ENCODE measurements at regions not wholly inside any gene's neighbourhood (a gene's known extent, or its start where the extent isn't known, plus 50 kb on each side); places are given as distances from the start of the nearest gene placed in this dataset.

GRCh38 chr9:28014212-28014611 is 440.9 kb upstream of the C9orf72 start:
- no peaks in the 10 kb centered on the region for H3K27me3 ChIP-seq (replicated peaks in 1 of 2; ENCODE audit: control insufficient read depth in 2 of 2, insufficient read depth in 2 of 2, low read length in 1 of 2)
- no peak overlapping the region for H3K9ac ChIP-seq (ENCODE audit: control insufficient read depth, insufficient read depth, low read length)
- no peak for ATAC-seq
- DNase-seq (ENCODE audit: low read depth, low spot score) = no peak
- TF ChIP-seq E4F1 (IDR thresholded peaks at IDR 0.05; ENCODE audit: borderline replicate concordance, partially characterized antibody) (no peak), YY1 (IDR thresholded peaks at IDR 0.05; ENCODE audit: low read depth, low read length) (no peak), MTA3 (IDR thresholded peaks at IDR 0.05; ENCODE audit: borderline replicate concordance, low read length) (no peak), KDM1A (IDR thresholded peaks at IDR 0.05; ENCODE audit: borderline replicate concordance) (no peak), HCFC1 (IDR thresholded peaks at IDR 0.05; ENCODE audit: low read length) (no peak), ZZZ3 (IDR thresholded peaks at IDR 0.05; ENCODE audit: control insufficient read depth, insufficient read length, low read depth) (no peak), ZNF622 (IDR thresholded peaks at IDR 0.05) (no peak), YBX1 (IDR thresholded peaks at IDR 0.05) (no peak), BCL11A (IDR thresholded peaks at IDR 0.05; ENCODE audit: low read depth, low read length) (no peak), CBFB (IDR thresholded peaks at IDR 0.05; ENCODE audit: low read depth) (no peak), POLR2A (IDR thresholded peaks at IDR 0.05; ENCODE audit: low read depth, low read length) (no peak), ETV6 (conservative IDR thresholded peaks at IDR 0.05 in 1 of 2, IDR thresholded peaks at IDR 0.05 in 1 of 2; ENCODE audit: borderline replicate concordance in 1 of 2, low read depth in 1 of 2) (no peak), SMAD1 (IDR thresholded peaks at IDR 0.05; ENCODE audit: low read depth, partially characterized antibody) (no peak), CEBPB (IDR thresholded peaks at IDR 0.05; ENCODE audit: borderline replicate concordance in 1 of 2, low read depth in 2 of 2, low read length in 2 of 2) (no peak), RBBP5 (conservative IDR thresholded peaks at IDR 0.05) (no peak)
- H3K4me2 ChIP-seq (ENCODE audit: control insufficient read depth, insufficient read depth) = no peak overlapping the region
- no peaks in the 10 kb centered on the region for H3K9me3 ChIP-seq (replicated peaks; ENCODE audit: control insufficient read depth, insufficient read depth, low read length)
- no TSS peak for BruUV-seq (replicated peaks)
- no peaks in the 10 kb centered on the region for H3K36me3 ChIP-seq (ENCODE audit: control insufficient read depth in 2 of 2, insufficient read depth in 2 of 2, low read length in 1 of 2)
- intact Hi-C loops (cut with micrococcal nuclease; ENCODE audit: unreplicated experiment) (loop anchor here (10.0 kb wide), 1 partner anchor 61 kb away; no protein-coding TSS in a partner anchor), in situ Hi-C loops (cut with MboI) (no loop called here)
- ChIA-PET CTCF (no interaction called here), SMC1A (ENCODE audit: uncharacterized antibody, unreplicated experiment) (no interaction called here), POLR2A (no interaction called here), RAD21 (ENCODE audit: unreplicated experiment) (no interaction called here)
- no peaks in the 10 kb centered on the region for H3K4me1 ChIP-seq (ENCODE audit: control insufficient read depth, insufficient read depth, low read length)
- FAIRE-seq = no peak
- no peaks in the 10 kb centered on the region for H4K20me1 ChIP-seq (ENCODE audit: control insufficient read depth, insufficient read depth)
- H3K27ac ChIP-seq (ENCODE audit: control insufficient read depth, insufficient read depth) = no peak overlapping the region
- no peaks in the 10 kb centered on the region for H3K79me2 ChIP-seq (ENCODE audit: control insufficient read depth, insufficient read depth, low read length)
- no peak overlapping the region for H3K4me3 ChIP-seq
- H2AFZ ChIP-seq (ENCODE audit: control insufficient read depth, low read depth, low read length) = no peak overlapping the region
